Stimulated activated CD4-positive, alpha-beta T cell treated with anti-CD3 and anti-CD28 coated beads, Interleukin-4, amount 100 ng/mL, for 24 hours (primary cell): ENCODE measurements at regions not wholly inside any gene's neighbourhood (a gene's known extent, or its start where the extent isn't known, plus 50 kb on each side); places are given as distances from the start of the nearest gene placed in this dataset.

Source experiments
- DNase-seq: peaks from one replicate; pipeline ENCODE4 v3.0.0-alpha.2; 2020

GRCh38 chr4:56240554-56241174 is 146.6 kb downstream of the AASDH start:
- no peak for DNase-seq

DNA sequence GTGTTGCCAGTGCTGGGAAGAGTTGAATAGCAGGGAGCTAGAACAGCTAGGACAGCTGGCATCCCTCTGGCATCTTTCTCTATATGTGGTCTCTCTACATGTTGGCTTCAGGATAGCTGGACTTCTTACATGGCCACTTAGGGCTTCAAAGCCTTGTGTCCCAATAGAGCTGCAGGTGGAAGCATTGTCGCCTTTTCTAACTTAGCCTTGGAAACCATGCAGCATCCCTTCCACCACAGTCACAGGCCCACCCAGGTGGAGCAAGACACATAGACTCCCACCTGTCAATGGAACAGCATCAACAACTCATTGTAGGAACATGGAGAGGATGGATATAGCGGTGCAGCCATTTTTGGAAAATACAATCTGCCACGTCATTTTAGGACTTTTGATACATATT is 149.0 kb downstream of the AASDH start:
- no peak for DNase-seq

GRCh38 chr4:56235725-56236124 is 151.6 kb downstream of the AASDH start:
- DNase-seq, result no peak

- DNase-seq, result no peak
Measured at GRCh38 chr4:56235011-56235410, 152.3 kb downstream of the AASDH start.

GRCh38 chr4:56234098-56234497 is 153.2 kb downstream of the AASDH start:
- DNase-seq, result no peak

DNA sequence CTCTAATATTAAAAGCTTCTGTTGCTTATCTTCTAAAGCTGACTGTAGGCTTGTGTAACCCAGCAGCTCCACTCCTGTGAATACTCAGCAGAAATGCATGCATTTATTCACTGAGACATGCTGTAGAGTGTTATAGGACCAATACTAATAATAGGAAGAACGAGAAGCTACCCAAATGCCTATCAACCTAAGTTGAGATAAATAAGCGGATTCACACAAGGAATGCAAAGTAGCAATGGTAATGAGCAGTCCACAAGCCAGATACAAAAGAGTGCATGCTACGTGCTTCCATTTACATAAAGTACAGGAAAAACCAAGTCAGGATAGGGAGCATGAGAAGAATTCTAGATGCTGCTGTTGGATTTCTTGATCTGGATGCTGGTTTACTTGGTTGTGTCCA is 155.9 kb downstream of the AASDH start:
- no peak for DNase-seq

- no peak for DNase-seq
Measured at GRCh38 chr4:56229947-56230346, 157.3 kb downstream of the AASDH start.

DNA sequence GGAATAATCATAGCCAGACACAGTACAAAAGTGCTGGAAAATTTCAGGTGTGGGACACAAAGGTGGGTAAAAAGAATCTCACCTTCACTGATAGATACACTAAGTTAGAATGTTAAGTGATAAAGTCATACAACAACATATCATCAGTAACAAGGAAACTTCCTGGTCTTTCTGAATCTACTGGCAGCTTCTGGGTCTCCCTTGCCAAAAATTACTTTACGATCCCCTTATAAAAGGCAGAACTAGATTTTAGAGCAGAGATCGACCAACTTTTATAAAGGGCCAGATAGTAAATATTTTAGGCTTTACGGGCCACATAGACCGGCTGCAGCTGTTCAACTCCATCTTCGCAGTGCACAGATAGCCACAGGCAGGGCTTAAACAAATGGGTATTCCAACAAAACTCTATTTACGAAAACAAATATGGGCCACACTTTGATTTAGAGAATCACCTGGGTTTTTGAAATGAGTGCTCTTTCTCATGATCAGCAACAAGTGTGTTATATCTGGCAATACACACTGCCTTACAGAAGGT is 159.9 kb downstream of the AASDH start:
- no peak for DNase-seq

GRCh38 chr4:56226579-56226978 is 160.7 kb downstream of the AASDH start:
- DNase-seq, result no peak

GRCh38 chr4:56224641-56225040 is 162.7 kb downstream of the AASDH start:
- no peak for DNase-seq

DNA sequence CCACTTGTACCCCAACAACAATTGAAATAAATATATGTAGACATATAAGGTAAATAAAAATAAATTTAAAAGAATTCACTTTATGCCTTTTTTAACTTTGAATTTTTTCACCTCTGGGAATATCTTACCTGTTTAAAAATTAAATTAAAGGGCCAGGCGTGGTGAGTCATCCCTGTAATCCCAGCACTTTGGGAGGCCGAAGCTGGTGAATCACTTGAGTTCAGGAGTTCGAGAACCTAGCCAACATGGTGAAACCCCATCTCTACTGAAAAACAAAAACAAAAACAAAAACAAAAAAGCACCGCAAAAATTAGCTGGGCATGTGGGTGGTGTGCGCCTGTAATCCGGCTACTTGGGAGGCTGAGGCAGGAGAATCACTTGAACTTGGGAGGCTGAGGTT is 164.8 kb downstream of the AASDH start:
- no peak for DNase-seq

- DNase-seq, result no peak
Measured at GRCh38 chr4:56220261-56220660, 167.0 kb downstream of the AASDH start.

GRCh38 chr4:56219447-56219846 is 167.8 kb downstream of the AASDH start:
- DNase-seq, result no peak

DNA sequence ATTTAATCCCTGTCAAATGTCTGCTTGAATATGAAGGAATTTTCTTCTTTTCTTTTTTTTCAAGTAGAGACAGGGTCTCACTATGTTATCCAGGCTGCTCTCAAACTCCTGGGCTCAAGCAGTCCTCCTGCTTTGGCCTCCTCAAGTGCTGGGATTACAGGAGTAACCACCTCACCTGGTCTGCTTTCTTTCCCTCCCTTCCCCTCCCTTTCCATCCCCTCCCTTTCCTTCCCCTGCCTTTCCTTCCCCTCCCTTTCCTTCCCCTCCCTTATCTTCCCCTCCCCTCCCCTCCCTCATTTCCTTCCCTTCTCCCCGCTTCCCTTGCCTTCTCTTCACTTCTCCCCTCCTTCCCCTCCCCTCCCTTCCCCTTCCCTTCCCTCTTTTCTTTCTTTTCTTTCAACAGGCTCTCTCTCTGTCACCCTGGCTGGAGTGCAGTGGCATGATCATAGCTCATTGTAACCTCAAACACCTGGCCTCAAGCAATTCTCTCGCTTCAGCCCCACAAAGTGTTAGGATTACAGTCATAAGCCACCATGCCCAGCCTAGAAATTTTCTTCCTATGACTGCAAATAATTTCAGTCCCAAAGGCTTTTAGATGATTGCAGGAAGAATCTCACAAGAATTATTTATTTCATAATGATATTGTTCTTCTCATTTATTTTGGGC is 168.9 kb downstream of the AASDH start:
- no peak for DNase-seq

DNA sequence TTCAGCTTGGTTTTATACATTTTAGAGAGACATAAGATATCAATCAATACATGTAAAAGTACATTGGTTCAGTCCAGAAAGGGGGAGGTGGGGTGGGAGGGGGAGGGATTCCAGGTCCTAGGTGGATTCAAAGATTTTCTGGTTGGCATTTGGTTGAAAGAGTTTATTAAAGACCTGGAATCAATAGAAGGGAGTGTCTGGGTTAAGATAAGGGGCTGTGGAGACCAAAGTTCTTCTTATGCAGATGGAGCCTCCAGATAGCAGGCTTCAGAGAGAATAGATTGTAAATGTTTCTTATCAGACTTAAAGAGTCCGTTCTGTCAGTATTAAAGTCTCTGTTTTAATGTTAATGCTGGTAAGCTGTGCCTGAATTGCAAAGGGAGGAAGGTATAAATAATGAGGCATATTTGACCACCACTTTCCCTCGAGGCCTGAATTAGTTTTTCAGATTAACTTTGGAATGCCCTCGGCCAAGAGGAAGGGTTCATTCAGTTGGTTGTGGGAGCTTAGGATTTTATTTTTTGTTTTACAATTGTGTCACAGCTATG is 169.9 kb downstream of the AASDH start:
- no peak for DNase-seq

DNA sequence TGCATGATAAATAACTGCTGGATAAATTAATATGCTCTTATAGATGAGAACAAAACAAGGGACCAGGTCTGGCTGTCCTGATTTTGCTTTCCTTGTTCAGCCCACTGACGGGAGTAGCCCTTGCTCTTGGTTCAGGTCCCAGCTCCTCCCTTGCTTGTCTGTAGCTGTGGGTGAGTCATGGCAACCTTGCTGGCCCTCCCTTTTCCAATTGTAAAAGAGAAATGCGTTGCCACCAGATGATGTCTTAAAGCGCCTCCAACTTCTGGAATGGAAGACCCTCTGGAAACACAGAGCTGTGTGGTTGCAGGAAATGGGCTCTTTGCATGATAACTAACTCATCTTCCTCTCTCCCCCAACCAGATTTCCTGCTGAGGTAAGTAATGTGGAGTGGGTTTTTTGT is 171.4 kb downstream of the AASDH start:
- DNase-seq, result no peak

DNA sequence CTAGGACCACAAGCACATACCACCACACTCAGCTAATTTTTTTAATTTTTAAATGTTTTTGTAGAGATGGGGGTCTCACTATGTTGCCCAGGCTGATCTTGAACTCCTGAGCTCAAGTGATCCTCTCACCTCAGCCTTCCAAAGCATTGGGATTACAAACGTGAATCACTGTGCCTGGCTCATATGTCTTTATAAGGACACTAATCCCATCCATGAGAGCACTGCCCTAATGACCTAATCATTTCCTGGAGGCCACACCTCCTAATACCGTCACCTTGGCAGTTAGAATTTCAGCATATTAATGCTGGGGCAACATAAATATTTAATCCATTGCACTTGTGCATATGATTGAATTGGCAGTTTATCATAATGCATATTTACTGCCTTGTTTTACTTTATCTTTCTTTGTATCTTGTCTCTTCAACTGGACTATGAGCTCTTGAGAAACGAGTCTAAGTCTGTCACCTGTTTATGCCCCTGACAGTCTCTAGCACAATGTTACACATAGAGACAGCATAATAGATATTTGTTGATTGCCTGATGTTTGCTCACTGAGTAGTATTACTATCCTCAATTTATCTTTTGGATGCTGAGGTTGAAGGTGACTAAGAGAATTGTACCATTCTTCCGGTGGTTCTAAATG is 172.0 kb downstream of the AASDH start:
- no peak for DNase-seq

DNA sequence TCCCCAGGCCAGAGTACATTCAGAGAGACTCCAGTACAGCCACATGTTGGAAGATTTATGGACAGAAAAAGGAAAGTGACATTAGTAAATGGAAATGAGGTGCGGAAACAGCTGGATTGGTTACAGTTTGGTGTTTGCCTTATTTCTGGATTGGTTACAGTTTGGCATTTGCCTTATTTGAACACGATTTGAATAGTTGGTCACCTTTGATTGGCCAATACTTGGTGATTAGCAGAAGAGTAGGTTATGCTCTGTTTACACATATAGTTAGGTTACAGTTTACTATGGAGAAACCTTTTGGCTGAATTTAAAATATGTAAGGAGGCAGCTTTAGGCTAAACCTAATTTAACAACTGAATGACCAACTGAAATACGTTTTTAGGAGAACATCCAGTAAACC is 173.7 kb downstream of the AASDH start:
- no peak for DNase-seq

- DNase-seq, result no peak
Measured at GRCh38 chr4:56212774-56213173, 174.5 kb downstream of the AASDH start.

DNA sequence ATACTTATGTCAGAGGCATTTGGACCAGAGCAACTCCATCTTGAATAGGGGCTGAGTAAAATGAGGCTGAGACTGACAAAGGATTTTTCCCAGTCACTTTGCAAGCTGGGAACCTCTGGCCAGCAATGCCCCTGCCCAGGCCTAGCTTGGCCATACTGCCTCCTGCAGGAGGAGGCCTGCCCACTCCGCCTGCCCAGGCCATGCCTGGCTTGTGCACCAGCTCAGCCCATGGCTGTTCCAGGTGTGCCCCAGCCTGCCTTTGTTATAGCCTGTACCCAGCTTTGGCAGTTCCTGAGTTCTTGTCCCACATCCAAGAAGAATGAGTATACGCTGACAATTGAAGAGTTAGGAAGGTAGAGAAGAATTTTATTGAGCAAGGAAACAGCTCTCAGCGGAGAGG is 176.1 kb downstream of the AASDH start:
- DNase-seq, result no peak

DNA sequence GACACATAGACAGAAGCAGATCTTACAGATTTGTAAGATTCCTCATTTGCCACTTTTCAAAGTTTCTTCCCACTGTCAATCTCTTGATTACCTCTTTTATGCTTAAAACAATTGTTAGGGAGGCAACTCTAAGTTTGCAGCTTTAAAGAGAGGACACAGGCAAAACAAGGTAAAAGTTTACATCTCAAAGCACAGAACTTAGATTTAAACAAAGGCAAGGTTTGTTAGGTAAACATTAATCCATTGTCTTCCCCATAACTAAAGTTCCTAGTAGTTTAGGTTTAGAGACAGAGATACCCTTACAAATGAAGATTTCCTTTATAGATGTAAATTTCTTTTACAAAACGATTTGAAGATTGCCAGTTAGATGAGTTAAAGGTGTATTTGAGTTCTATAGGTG is 176.9 kb downstream of the AASDH start:
- no peak for DNase-seq

- no peak for DNase-seq
Measured at GRCh38 chr4:56209767-56210166, 177.5 kb downstream of the AASDH start.

GRCh38 chr4:56208103-56208502 is 179.2 kb downstream of the AASDH start:
- DNase-seq, result no peak

DNA sequence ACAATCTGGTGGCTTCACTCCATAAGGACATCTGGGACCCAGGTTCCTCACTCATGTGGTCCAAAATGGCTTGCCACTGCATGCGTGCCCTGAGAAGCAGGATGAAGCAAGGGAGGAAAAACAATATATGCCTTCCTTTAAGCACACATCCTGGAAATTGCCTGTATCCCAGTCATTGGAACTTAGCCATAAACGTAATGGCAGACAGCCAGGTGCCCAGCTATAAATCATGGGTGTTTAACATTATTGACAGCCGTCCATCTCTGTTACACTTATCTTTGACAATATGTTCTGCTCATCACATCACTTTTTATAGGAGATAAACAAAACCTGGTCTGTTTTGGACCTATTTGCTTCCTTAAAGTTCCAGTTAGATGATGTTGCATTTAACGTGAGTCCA is 181.0 kb downstream of the AASDH start:
- DNase-seq, result no peak
